ENCODE measurements at regions not wholly inside any gene's neighbourhood (a gene's known extent, or its start where the extent isn't known, plus 50 kb on each side); places are given as distances from the start of the nearest gene placed in this dataset.
"Not testable (repeated sequence)": the region's sequence is repeated elsewhere in the genome, so short reads cannot be mapped to it uniquely, and the experiment has no call there.

DNA sequence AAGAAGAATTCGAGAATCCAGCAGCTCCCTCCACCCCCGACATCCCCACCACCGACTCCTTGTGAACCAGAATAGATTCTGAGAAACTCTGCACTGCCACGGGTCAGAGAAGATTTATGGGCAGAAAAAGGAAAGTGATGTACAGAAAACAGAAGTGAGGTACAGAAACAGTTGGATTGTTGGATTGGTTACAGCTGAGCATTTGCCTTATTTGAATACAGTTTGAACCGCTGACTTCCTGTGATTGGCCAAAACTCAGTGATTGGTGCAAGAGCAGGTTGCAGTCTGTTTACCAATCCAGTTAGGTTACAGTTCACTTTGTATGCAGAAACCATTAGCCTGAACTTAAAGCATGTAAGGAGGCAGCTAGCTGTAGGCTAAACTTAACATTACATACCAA is 131.2 kb upstream of the HDDC2 start:
- DNase-seq: no peak

DNA sequence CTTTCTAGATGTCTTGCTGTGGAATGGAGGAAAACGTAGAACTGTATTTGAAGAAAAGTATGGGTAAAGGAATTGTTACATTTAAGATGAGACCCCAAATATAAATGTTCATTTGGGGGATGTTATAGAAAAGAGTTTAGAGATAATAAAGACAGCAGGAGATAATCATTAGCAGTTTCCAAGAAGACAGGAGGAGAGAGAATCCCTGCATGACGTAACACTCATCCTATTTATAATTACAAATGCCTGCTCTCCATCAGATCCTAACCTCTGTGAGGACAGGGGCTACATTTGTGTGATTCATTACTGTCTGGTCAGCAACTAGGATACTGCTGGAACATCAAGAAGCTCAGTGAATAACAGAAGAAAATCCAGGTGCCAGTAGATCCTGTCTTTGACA is 133.0 kb upstream of the HDDC2 start:
- DNase-seq: no peak

DNA sequence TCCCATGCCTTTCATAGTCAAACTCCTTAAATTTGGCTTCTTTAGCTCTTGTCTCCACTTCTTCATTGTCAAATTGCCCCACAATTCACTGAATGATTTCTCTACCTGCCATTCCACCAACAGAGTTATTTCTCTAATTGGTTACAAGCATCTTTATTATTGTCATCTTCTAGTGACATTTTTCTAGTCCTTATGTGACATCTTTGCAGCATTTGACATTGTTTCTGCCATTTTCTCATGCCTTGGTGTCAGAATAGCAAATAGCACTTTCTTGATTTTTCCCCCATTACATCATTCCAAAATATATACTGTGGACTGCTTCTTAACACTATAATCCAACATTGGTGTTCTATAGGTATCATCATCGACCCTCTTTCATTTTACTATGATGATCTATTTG is 137.7 kb upstream of the HDDC2 start:
- DNase-seq: no peak

DNA sequence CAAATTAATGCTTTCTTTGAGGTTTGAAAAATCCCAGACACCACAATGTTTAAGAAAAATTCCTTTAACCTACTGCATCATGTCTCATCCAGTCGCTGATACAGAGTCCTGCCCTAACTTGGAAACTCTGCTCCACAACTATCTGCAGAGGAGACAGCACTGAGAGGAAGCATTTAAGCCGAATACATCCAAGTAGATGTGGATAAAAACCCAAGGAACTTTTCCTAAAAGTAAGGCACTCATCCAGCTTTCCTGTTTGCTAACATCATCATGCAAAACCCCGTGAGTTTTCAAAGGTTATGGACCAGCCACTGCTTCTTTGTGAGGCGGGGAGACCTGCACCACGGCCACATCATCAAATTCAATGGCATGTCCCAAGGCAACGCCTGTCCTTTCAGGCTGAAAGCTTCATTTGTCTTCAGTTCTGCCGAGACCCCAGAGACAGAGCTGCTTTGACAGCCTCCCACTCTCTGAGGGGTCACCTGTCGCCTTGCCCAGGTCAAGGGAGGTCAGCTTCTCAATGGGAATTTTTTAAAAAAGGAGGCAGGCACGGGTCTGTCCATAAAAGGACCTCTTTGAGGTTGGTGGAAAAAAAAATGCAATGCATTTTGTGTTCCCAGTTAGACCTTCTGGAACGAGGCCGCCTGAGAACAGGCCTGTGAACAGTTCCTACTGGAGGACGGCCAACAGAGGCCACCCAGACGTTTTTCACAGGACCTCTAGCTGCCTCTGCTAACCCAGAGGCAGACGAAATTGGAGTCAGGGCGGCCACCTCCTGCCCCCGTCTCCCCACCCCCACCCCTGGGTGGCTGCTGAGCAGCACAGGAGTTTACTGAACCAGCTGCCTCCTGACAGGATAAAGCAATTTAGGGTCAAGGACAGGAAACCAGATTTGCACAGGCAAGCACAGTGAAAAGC is 142.5 kb upstream of the HDDC2 start:
- peak; percentile 51 to 67 for DNase-seq

DNA sequence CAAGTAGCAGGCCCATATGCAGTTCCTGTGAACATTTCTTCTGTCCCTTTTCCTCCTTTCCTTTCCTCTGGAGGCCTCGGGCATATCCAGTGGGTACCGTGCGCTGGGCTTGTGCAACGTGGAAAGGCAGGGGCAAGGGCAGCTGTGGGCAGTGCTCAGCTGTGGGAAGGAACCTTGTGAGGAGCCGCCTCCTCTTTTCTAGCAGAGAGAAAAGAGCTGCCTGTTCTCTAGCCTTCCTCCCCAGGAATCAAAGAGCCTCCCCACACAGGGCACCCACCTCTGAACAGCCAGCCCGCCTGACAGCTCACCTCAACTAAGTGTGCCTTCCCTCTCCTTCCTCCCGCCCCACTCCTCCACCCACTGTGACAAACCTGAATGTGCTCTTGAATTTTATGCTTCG is 143.3 kb upstream of the HDDC2 start:
- DNase-seq: peak in 1 of 2 experiments; percentile 30

DNA sequence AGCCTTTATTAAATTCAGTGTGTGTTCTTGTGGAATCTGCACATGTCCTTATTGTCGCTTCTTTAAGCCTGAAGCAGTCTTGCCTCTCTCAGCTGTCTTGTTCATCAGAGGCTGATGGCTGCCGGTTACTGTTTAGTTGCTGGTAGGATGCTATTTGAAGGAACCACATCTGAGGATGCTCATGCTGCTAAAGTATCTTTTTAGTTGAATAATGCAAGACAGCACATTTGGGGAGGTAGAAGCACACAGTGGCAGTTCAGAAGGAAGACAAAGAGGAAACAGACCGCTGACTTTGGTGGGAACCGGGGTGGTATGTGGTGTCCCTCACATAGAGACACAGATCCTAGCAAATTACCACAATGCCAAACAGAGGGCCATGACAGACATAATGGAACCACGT is 144.2 kb upstream of the HDDC2 start:
- DNase-seq: no peak

DNA sequence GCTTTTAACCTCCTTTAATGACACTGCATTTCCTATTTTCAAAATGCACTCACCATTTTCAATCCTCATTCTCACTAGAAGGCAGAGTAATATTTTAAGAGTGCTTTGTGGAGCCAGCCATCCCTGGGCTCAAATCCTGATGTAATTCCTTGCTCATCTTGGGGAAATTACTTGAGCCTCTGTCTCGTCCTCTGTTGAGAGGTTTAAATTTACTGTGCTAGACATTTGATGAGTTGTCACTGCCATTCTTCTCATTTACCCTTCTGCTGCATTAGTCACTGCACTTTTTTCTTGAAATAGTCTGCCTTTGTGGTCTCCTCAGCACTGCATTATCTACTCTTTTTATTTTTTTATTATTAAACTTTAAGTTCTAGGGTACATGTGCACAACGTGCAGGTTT is 150.0 kb upstream of the HDDC2 start:
- DNase-seq: no peak

DNA sequence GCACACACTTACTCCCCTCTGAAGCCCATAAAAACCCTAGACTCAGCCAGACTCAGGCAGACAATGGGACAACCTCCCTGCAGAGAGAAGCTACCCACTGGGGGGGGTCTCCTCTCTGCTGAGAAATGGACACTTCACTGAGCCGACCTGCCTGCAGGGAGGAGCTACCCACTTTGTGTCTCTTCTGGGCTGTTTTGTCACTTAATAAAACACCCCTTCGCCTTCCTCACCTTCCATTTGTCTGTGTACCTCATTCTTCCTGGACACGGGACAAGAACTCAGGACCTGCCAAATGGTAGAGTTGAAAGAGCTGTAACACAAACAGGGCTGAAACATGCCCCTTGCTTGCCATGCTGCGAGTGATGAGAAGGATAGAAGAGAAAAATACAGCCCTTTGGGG is 151.7 kb upstream of the HDDC2 start:
- DNase-seq: no peak

DNA sequence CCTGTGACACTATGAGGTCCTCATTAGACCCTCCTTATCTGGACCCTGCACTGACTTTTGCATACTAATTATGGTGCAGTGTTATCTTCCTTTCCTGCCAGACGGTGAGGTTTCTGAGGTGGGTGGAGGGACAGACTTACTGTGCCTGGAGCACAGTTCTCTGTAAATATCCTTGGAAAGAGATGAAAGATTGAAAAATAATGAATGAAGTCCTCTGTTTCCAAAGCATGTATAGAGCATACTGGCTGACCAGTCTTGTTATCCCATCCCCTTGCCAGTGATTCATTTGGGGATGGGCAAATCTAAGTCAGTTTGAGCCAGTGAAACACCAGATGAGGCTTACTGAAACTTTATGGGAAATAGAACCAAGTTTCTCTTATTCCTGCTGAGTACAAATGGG is 152.6 kb upstream of the HDDC2 start:
- no peak for DNase-seq

DNA sequence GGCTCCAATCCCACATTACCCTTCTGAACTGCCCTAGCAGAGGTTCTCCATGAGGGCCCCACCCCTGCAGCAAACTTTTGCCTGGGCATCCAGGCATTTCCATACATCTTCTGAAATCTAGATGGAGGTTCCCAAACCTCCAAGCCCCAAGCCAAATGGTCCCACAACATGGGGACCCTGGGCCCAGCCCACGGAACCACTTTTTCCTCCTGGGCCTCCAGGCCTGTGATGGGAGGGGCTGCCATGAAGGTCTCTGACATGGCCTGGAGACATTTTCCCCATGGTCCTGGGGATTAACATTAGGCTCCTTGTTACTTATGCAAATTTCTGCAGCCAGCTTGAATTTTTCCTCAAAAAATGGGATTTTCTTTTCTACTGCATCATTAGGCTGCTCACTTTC is 156.7 kb upstream of the HDDC2 start:
- DNase-seq: not testable (repeated sequence)

DNA sequence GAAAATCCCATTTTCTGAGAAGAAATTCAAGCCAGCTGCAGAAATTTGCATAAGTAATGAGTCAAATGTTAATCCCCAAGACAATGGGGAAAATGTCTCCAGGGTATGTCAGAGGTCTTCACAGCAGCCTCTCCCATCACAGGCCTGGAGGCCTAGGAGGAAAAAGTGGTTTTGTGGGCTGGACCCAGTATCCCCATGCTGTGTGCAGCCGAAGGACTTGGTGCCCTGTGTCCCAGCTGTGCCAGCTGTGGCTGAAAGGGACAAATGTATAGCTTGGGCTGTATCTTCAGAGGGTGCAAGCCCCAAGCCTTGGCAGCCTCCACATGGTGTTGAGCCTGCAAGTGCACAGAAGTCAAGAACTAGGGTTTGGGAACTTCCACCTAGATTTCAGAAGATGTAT is 163.6 kb upstream of the HDDC2 start:
- DNase-seq: not testable (repeated sequence)

DNA sequence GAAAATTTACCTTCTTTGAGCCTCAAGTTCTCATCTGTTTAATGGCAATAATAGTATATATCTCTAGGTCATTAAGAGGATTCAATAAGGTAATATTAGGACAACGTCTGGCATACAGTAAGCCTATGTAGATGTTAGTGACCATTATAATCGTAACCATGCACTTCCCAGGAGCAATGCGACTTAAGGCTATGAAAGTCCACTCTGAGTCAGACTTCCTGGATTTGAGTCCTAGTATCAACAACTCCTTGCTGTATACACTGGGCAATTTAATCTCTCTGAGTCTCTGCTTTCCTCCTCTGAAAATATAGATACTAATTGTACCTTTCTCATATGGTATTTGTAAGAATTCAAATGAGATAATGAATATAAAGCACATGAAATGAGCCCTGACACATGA is 168.1 kb upstream of the HDDC2 start:
- no peak for DNase-seq

DNA sequence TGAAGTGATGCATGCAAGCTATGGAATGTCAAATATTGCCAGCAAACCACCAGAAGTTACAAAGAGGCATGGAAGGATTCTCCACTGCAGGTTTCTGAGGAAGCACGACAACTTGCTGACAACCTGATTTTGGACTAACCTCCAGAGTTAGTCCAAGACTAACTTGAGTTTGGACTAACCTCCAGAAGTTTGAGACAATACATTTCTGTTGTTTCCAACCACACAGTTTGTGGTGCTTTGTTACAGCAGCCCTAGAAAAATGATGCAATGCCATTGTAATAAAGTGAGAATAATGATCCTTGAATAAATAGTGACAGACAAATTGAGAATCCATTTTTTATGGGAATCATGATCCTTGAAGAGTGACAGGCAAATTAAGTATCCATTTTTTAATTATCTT is 169.9 kb upstream of the HDDC2 start:
- DNase-seq: no peak

DNA sequence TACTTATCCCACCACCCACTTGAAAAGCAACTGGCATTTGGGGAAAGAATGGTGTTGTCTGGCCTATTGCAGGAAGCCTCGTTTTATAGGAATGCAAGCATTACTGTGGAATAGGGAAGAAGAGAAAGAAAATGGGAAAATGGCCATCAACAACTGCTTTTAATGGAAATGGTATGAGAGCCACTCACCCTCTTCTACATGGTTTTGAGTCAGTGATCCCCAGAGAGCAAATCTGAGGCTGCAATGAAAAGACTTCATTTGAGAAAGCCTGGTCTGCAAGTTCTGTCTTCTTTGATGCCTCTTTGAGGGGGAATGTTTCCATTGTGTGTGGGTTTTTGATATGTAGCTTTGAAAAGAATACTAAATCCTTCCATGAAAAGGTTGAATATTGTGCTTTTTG is 172.3 kb upstream of the HDDC2 start:
- DNase-seq: no peak

DNA sequence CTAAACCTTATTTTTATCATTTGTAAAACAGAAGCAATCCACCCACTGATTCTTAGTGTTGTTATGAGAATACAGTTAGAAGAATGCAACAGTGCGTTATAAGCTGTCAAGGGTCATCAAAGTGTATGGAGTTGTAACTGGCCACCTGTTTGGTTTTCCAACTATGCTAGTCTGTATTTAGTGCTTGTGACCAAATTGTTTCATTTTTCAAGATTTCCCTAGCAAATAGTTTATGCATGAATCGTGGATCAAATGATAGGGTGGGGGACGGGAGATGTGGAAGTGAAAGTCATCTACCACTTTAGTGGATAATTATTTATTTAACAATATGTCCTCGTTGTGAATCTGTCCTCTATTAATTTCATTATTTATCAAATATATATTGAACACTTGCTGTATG is 175.4 kb upstream of the HDDC2 start:
- no peak for DNase-seq

DNA sequence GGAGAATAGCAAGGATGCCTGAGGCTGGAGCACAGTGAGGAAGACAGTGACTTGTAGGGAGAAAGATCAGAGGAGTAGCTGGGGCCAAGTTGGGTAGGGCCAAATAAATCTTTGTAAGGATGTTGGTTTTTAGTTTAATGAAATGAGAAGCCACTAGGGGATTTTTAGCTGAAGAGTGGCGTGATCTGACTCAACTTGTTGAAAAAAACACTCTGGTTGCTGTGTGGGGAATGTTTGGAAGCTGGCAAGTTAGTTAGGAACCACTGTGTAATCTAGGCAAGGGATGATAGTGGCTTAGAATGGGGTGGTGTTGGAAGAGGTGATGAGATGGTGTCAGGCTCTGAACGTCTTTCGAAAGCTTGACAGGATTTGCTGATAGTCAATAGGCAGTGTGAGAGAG is 176.1 kb upstream of the HDDC2 start:
- DNase-seq: no peak

DNA sequence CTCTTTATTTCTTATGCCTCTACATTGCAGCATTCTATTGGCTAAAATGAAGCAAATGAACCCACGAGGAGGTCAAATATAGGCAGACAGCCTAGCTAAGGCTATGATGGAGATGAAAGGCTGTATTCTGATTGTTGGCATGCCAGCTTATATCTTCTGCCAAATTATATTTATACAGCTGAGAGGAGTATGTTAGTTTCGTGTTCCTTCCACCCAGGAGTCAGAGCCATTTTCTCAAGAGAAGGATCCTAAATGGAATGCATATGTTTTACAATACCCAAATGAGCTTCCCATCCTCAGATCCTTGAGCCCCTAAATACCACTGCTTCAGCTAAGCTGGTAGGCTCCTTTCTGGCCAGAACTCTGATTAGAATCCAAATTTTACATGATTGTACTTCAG is 178.4 kb upstream of the HDDC2 start:
- no peak for DNase-seq

DNA sequence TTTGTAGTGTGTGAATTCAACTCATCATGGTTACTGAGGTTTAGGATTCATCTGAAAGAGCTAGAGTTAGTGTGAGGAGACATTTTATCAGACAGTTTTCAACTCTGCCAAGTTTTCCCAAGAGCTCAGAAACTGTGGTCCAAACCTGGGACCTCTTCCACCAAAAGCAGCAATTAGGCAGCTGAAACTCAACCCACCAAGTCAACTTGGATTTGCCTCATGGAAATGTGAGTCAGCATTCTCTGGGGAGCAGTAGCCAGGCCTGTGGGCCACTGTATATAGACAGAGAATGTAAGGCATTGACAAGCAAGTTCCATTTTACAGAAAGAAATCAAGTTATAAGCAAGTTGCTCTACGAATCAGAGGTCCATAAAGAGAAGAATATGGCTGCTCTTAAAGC is 178.8 kb upstream of the HDDC2 start:
- no peak for DNase-seq

DNA sequence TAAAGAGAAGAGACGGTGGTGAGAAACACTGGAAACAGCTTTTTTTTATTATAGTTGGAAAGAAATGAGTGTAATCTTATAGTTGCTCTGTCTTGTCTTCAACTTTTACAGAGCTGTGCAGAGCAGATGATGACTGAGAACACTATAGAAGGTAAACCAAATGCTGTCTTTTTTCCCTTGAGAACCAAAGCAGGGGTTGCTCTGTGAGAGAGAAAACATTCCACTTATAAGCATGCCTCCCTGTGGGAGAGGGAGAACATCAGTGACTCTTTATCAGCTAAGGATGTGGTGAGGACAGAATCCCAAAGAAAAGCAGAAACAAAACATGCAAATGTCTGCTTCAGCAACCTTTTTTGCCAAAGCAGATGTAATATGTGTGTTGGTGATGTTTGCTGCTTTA is 179.3 kb upstream of the HDDC2 start:
- no peak for DNase-seq

DNA sequence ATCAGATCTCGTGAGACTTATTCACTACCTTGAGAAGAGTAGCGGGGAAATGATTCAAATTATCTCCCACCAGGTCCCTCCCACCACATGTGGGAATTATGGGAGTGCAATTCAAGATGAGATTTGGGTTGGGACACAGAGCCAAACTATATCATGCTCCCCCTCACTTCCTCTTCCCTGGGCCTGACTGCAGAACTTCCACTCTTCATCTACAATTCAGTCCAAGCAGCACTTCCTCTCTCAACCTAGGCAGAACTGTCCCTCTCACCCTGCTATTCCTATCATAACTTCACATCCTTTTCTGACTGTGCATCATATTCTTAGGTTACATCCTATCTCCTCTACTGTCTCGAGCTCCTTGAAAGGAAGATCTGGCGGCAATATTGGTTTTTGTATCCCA is 184.0 kb upstream of the HDDC2 start:
- no peak for DNase-seq

DNA sequence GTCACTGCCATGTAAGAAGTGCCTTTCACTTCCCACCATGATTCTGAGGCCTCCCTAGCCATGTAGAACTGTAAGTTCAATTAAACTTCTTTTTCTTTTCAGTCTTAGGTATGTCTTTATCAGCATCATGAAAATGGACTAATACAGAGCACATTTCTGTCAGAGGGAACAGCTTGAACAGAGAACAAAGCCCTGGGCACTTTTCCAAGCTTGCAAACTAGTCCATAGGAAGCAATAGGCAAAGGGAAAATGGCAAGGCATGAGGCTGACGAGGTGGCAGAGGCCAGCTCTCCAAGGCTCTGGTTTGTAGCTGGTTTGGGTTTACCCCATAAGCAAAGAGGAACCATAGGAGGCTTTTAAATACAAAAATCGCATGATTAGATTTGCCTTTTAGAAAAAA is 185.1 kb upstream of the HDDC2 start:
- no peak for DNase-seq

DNA sequence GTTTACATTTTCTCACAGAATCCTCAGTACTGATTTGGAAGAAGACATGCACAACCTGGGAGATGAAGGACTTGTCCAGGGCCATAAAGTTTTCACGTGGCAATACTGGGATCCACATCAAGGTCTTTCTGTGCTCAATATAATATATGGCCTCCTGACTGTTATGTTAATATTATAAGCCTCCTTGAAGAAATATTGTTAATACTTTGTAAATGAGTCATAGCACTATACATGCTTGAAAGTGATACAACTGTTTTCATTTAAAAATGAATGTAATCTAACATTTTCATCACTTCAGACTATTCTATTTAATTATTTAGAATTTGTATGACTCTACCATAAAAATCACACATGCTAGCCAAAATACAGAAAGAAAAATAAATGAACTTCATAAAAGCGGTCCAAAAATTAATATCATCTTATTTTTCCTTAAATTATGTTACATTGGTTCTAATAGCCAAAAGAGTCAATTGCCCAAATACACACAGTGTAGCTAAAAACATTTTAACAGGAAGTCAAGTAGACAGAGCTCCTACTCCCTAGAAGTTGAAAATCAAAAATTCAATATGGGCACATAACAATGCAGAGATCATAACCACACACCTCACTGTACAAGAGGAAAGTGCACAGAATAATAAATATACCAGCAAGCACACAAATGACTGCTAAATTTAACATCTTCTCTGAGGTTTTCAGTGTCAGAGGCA is 188.0 kb upstream of the HDDC2 start:
- DNase-seq: no peak

DNA sequence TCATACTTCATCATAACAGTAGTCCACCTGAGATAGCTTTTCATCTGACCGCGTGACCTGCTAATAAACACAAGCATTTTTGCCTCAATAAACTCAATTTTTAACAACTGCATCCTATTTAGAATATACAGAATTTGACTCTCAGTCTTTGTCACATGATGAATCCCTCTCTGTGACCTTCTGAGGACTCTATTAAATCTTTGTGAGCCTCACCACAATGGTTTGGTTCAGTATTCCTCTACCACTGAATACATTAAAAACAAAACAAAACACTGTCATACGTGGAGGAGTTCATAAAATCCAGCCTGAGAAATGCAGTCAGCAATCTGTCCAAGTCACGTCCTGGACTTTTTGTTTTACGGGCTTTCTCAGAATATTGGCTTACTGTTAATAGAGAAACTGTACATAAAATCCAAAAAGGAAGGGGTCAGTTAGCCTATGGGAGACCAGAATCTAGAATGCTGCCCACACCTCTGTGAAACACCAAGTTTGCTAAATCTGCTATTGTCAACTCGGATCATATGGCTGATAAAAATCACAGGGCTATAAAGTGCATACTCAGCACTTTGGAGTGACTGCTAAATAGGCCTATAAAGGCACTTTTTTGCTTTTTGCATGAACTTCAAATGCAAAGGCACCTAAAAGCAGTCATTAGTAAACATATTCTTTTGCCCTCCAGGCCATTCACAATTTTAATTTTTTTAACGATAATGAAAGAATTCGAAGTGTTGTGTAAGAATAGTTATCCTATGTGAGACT is 190.3 kb upstream of the HDDC2 start:
- DNase-seq: no peak

DNA sequence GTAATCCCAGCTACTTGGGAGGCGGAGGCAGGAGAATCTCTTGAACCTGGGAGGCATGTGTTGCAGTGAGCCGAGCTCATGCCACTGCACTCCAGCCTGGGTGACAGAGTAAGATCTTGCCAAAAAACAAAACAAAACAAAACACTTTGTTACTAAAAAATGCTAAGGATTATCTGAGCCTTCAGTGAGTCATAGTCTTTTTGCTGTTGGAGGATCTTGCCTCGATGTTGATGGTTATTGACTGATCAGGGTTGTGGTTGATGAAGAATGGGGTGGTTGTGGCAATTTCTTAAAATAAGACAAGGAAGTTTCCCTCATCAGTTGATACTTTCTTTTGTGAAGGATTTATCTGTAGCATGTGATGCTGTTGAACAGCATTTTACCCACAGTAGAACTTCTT is 196.8 kb upstream of the HDDC2 start:
- no peak for DNase-seq

Data from SHP77 (cell line).